H9 (cell line): ENCODE measurements at regions not wholly inside any gene's neighbourhood (a gene's known extent, or its start where the extent isn't known, plus 50 kb on each side); places are given as distances from the start of the nearest gene placed in this dataset.

Source experiments
- DNase-seq: peaks from one replicate; pipeline ENCODE4 v3.0.0-alpha.2; 2017
- H2AFZ ChIP-seq: one replicate; pipeline ENCODE4 v1.6.1; 2013; ENCODE audit warnings: mild to moderate bottlenecking, low read length, control low read depth, moderate library complexity
- H2AK5ac ChIP-seq: 2 replicates; pipeline ENCODE4 v1.6.1; 2013; ENCODE audit warnings: low read length, control low read depth, mixed read lengths; ENCODE audit not compliant: insufficient read length
- H2BK120ac ChIP-seq: one replicate; pipeline ENCODE4 v1.6.1; 2013; ENCODE audit warnings: low read depth, mild to moderate bottlenecking, low read length, control low read depth, inconsistent platforms; ENCODE audit not compliant: poor library complexity, severe bottlenecking
- H2BK12ac ChIP-seq: 2 replicates; pipeline ENCODE4 v1.6.1; 2013; ENCODE audit warnings: low read length, control low read depth, mixed read lengths, low read depth; ENCODE audit not compliant: insufficient read length
- H2BK15ac ChIP-seq: 2 replicates; pipeline ENCODE4 v1.6.1; 2013; ENCODE audit warnings: low read depth, low read length, control low read depth
- H2BK20ac ChIP-seq: one replicate; pipeline ENCODE4 v1.6.1; 2013; ENCODE audit warnings: low read depth, mild to moderate bottlenecking, low read length, control low read depth, inconsistent platforms; ENCODE audit not compliant: poor library complexity, severe bottlenecking
- H2BK5ac ChIP-seq: 2 replicates; pipeline ENCODE4 v1.6.1; 2013; ENCODE audit warnings: low read length, control low read depth, mixed read lengths; ENCODE audit not compliant: insufficient read length
- H3K14ac ChIP-seq: 2 replicates; pipeline ENCODE4 v1.6.1; 2013; ENCODE audit warnings: low read length, control low read depth; ENCODE audit not compliant: insufficient read depth
- H3K18ac ChIP-seq: 2 replicates; pipeline ENCODE4 v1.6.1; 2013; ENCODE audit warnings: low read depth, mild to moderate bottlenecking, mixed read lengths, low read length, control low read depth; ENCODE audit not compliant: insufficient read length
- H3K23ac ChIP-seq: 2 replicates; pipeline ENCODE4 v1.6.1; 2013; ENCODE audit warnings: low read length, control low read depth, mixed read lengths, low read depth; ENCODE audit not compliant: insufficient read length
- H3K23me2 ChIP-seq: 2 replicates; pipeline ENCODE4 v1.6.1; 2013; ENCODE audit warnings: low read depth, mild to moderate bottlenecking, mixed read lengths, low read length, control low read depth; ENCODE audit not compliant: insufficient read length, poor library complexity, severe bottlenecking
- H3K27ac ChIP-seq: 2 replicates; pipeline ENCODE4 v1.5.1; 2013; ENCODE audit warnings: low read length, control low read depth, mixed read lengths, low read depth; ENCODE audit not compliant: insufficient read length
- H3K27me3 ChIP-seq: 2 replicates; pipeline ENCODE4 v1.6.1; 2013; ENCODE audit warnings: low read length, control low read depth, inconsistent platforms; ENCODE audit not compliant: insufficient read depth
- H3K4ac ChIP-seq: 2 replicates; pipeline ENCODE4 v1.6.1; 2013; ENCODE audit warnings: low read depth, mild to moderate bottlenecking, control low read depth, inconsistent platforms, low read length, moderate library complexity
- H3K4me1 ChIP-seq: 2 replicates; pipeline ENCODE4 v1.6.1; 2013; ENCODE audit warnings: low read length, control low read depth, inconsistent platforms; ENCODE audit not compliant: insufficient read depth
- H3K4me2 ChIP-seq: 2 replicates; pipeline ENCODE4 v1.6.1; 2013; ENCODE audit warnings: low read length, control low read depth, mixed read lengths; ENCODE audit not compliant: insufficient read length, insufficient read depth
- H3K56ac ChIP-seq: 2 replicates; pipeline ENCODE4 v1.6.1; 2013; ENCODE audit warnings: low read depth, mild to moderate bottlenecking, mixed read lengths, low read length, control low read depth; ENCODE audit not compliant: insufficient read length
- H3K79me1 ChIP-seq: 2 replicates; pipeline ENCODE4 v1.6.1; 2013; ENCODE audit warnings: low read depth, mild to moderate bottlenecking, moderate library complexity, low read length, control low read depth, inconsistent platforms; ENCODE audit not compliant: insufficient read depth, poor library complexity, severe bottlenecking
- H3K79me2 ChIP-seq: 2 replicates; pipeline ENCODE4 v1.6.1; 2013; ENCODE audit warnings: low read length, control low read depth, inconsistent platforms; ENCODE audit not compliant: insufficient read depth
- H3K9ac ChIP-seq: 2 replicates; pipeline ENCODE4 v1.6.1; 2013; ENCODE audit warnings: low read length, control low read depth, mixed read lengths; ENCODE audit not compliant: insufficient read length; ENCODE audit errors: extremely low read depth
- H3K9me3 ChIP-seq: one replicate; pipeline ENCODE4 v1.6.1; 2013; ENCODE audit warnings: low read depth, low read length, inconsistent platforms; ENCODE audit not compliant: control insufficient read depth
- H3T11ph ChIP-seq: one replicate; pipeline ENCODE4 v1.6.1; 2013; ENCODE audit warnings: mild to moderate bottlenecking, low read length, control low read depth, inconsistent platforms
- H4K20me1 ChIP-seq: one replicate; pipeline ENCODE4 v1.6.1; 2013; ENCODE audit not compliant: control insufficient read depth, insufficient read length, insufficient read depth
- H4K5ac ChIP-seq: 2 replicates; pipeline ENCODE4 v1.6.1; 2013; ENCODE audit warnings: low read depth, mild to moderate bottlenecking, mixed read lengths, low read length, control low read depth; ENCODE audit not compliant: insufficient read length
- H4K8ac ChIP-seq: replicated peaks from 2 replicates; pipeline ENCODE4 v1.6.1; 2013; ENCODE audit warnings: low read length, control low read depth, mixed read lengths, low read depth; ENCODE audit not compliant: insufficient read length
- H4K91ac ChIP-seq: 2 replicates; pipeline ENCODE4 v1.6.1; 2013; ENCODE audit warnings: low read depth, mild to moderate bottlenecking, moderate library complexity, mixed read lengths, low read length, control low read depth; ENCODE audit not compliant: insufficient read length
- H3K27ac Mint-ChIP-seq, 3 experiments: 2 replicates in 2 of 3; 3 replicates in 1 of 3; pipeline ENCODE4 v1.8.0; 2020 to 2021; ENCODE audit warnings: mixed read lengths in 3 of 3, mild to moderate bottlenecking in 1 of 3, moderate library complexity in 1 of 3
- H3K27me3 Mint-ChIP-seq: 2 replicates; pipeline ENCODE4 v1.8.0; 2021; ENCODE audit warnings: low read depth, mild to moderate bottlenecking, moderate library complexity, mixed read lengths
- H3K36me3 Mint-ChIP-seq, 3 experiments: 2 replicates in 2 of 3; 3 replicates in 1 of 3; pipeline ENCODE4 v1.8.0; 2020 to 2021; ENCODE audit warnings: low read depth in 3 of 3, mixed read lengths in 3 of 3; ENCODE audit not compliant: insufficient read depth in 1 of 3
- H3K4me1 Mint-ChIP-seq, 2 experiments: 2 replicates each; pipeline ENCODE4 v1.8.0; 2020; ENCODE audit warnings: mixed read lengths in 2 of 2
- H3K4me3 Mint-ChIP-seq, 2 experiments: 2 replicates in 1 of 2; 3 replicates in 1 of 2; pipeline ENCODE4 v1.8.0; 2020 to 2021; ENCODE audit warnings: mild to moderate bottlenecking in 2 of 2, mixed read lengths in 2 of 2, moderate library complexity in 1 of 2
- H3K9me3 Mint-ChIP-seq, 2 experiments: 2 replicates in 1 of 2; 3 replicates in 1 of 2; pipeline ENCODE4 v1.8.0; 2020; ENCODE audit warnings: mild to moderate bottlenecking in 2 of 2, mixed read lengths in 2 of 2, moderate library complexity in 1 of 2
- WGBS: extraction: QIAGEN DNeasy Blood & Tissue Kit; methylation state at CpG from one replicate; pipeline ENCODE4 v1.1.7; 2013; ENCODE audit warnings: missing lambda C conversion rate, low lambda C conversion rate, mixed read lengths; ENCODE audit not compliant: insufficient read length; ENCODE audit errors: extremely low coverage; 5-methylcytosine and 5-hydroxymethylcytosine counted together
- TF ChIP-seq, protein P1 (sequence below): fragments of 200-600 bp; sonication (generic); conservative IDR thresholded peaks from 3 replicates; pipeline ENCODE4 v1.8.0; 2021; ENCODE audit warnings: antibody characterized with exemption, mild to moderate bottlenecking

DNA sequence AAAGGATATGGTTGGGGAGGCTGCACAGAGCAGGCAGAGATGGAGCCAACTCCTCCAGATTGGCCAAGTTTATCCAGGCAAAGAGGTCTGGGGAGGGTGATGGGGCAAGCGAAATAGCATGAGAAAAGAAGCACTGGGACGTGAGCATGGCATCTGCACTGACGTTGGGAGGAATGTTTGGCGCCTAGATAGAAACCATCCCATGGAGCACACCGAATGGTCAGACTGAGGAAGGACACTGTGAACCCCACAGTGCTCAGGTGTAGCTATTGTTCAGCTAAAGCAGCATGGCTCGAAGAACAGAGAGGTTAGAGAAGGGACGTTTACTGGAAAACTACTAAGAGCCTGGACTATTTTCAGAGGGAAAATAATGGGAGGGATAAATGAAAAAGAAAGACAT is 387.1 kb downstream of the EMP1 start:
- Histone ChIP-seq H2BK5ac (no peak overlapping the region), H3K14ac (no peak overlapping the region), H2AFZ (no peak overlapping the region), H3T11ph (no peak overlapping the region), H3K18ac (no peak overlapping the region), H3K56ac (no peak overlapping the region), H3K27me3 (no peaks in the 10 kb centered on the region), H3K9me3 (no peaks in the 10 kb centered on the region), H3K4ac (no peak overlapping the region), H3K23me2 (no peaks in the 10 kb centered on the region), H3K4me1 (peaks cover 2% of the 10 kb centered on the region; the same call in 1 of the 2 replicates), H4K5ac (no peak overlapping the region), H2BK12ac (no peak overlapping the region), H3K4me2 (no peak overlapping the region), H3K79me1 (no peaks in the 10 kb centered on the region), H4K8ac (no peak overlapping the region), H3K23ac (no peak overlapping the region), H3K9ac (no peak overlapping the region), H2BK15ac (no peak overlapping the region), H4K91ac (no peak overlapping the region), H2BK20ac (no peak overlapping the region), H2BK120ac (no peak overlapping the region), H3K27ac (no peak overlapping the region), H3K79me2 (no peaks in the 10 kb centered on the region), H4K20me1 (no peaks in the 10 kb centered on the region), H2AK5ac (no peak overlapping the region)
- DNase-seq = no peak
- Mint-ChIP-seq H3K27ac (peak overlapping the region in 1 of 3 experiments; percentile 32; a peak in 3 of 7 replicates), H3K27me3 (no peaks in the 10 kb centered on the region), H3K4me3 (no peak overlapping the region), H3K4me1 (peaks cover 24 to 28% of the 10 kb centered on the region in 2 experiments), H3K36me3 (no peaks in the 10 kb centered on the region), H3K9me3 (no peaks in the 10 kb centered on the region)
- no CpG with 5 or more reads among the region's 7 CpGs for WGBS
- TF ChIP-seq, protein P1, sequence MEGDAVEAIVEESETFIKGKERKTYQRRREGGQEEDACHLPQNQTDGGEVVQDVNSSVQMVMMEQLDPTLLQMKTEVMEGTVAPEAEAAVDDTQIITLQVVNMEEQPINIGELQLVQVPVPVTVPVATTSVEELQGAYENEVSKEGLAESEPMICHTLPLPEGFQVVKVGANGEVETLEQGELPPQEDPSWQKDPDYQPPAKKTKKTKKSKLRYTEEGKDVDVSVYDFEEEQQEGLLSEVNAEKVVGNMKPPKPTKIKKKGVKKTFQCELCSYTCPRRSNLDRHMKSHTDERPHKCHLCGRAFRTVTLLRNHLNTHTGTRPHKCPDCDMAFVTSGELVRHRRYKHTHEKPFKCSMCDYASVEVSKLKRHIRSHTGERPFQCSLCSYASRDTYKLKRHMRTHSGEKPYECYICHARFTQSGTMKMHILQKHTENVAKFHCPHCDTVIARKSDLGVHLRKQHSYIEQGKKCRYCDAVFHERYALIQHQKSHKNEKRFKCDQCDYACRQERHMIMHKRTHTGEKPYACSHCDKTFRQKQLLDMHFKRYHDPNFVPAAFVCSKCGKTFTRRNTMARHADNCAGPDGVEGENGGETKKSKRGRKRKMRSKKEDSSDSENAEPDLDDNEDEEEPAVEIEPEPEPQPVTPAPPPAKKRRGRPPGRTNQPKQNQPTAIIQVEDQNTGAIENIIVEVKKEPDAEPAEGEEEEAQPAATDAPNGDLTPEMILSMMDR = no peak
